ENCODE measurements at regions not wholly inside any gene's neighbourhood (a gene's known extent, or its start where the extent isn't known, plus 50 kb on each side); places are given as distances from the start of the nearest gene placed in this dataset.
A peak's percentile ranks its signal among the peaks of the same experiment; 100 is the strongest.

DNA sequence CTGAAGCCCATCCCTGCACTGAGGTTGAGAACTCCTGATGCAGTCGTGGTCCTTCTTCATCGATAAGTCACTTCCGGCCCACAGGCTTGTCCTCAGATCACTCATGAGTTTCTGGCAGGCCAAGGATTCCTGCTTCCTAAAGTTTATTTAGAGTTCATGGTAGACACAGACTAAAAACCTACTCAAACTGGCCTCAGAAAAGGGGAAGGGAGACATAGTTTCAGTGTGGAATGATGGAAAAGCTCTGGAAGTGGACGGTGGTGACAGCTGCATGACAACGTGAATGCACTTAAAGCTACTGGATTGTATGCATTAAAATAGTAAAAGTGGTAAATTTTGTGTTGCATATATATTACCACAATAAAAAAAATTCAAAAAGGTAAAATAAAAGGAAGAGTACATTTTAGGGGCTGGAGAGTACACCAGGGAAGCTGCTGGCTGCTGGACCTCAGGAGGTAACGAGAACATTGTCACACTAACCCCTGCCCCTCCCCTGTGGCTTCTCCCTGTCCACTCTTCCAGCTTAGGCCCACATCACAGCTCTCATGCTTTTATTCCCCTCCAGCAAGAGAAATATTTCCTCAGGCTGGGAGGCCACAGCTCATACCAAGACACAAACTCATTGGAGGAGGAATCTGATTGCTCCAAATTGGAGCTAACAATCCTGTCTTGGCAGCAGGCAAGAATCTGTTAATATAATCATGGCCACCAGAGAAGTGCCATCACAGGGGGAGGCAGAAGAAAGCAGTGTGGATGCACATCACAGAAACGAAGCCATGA, 741.0 kb downstream of the UQCRFS1 start:
- no peak for DNase-seq (ENCODE audit: low spot score)

DNA sequence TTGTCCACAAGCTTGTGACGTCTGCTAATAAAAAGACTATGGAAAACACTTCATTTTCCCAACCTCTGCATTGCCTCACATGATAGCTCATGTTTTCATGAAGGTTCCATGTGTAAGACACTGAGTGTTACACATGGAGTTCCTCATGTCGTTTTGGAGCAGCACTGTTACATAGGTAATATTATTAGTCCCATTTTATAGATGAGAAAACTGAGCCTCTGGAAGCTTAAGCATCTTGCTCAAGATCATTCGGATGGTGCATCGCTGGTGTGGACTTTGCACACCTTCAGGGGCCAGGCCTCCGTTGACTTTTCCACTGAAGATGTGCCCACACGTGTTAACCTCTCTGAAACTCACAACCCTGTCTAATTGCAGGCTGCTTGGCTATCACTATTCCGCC, 743.4 kb downstream of the UQCRFS1 start:
- DNase-seq (ENCODE audit: low spot score) = no peak

DNA sequence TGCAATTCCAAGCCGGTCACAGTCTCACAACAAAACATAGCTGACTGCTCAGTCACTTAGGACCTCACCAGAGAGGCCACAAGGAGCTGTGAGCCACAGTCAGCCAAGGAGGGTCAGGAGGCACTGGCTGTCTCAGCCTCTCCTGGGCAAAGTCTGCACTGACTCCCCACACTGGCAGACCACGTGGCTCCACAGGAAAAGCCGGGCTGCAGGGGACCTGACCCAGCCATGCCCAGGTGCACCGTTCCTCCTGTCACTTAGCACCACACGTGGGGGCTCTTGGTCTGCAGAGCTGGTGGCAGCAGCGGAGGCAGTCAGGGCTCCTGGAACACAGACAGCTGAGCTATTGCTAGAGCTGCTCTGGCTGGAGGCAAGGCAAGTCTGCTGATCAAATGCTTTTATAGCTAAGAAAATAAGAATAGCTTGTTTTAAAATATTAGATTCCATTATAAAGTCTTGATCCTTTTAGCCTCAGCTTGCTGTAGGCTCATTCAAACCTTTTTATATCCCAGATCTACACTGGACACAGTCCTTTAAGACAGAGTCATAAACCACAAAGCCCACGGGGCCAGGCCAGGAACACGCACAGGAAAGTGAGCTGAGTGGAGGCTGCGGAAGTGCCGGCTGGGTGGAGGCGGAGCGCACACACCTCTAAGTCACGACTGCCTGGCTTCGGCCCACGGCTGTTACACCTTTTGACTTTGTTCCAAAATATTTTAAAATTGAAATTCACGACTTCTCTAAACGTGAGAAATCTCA, 744.1 kb downstream of the UQCRFS1 start:
- no peak for DNase-seq (ENCODE audit: low spot score)

DNA sequence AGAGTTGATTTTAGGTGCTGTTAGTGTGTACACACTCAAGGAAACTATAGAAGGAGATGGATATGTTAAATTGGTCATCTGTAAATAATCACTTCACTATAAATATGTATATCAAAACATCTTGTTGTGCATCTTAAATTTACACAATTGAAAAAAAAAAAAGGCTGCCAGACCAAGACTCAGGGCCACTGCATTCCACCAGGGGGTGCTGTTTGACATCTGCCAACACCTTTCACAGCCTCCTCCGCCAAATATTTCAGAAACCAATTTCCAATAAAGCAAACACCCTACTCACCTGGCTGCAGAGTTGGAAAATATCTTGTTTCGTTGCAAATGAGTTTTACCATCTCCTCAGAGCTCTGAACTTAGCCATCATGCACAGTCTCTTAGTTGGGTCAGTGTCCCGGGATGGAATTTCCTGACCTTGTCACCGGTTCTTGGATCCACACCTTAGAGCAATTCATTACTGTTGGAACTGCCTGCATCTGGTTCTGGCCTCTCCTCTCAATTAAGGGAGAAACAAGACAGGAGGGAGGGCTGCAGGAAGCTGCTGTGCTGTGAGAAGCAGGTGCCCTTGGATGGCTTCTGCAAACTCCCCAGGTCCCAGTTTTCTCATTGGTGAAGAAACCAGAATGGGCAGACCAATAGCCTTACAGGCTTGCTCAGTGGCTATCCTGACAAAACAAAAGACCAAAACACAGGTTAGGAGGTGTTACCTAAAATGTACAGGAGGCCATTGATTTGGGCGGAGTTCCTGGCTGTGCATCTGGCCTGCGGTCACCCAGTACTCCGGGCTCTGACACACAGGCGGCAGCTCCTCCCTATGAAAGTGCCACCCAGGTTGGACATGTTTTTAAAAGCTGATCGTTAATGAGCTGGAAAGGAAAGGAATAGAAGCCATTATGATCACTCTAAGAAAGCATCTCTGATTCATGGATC, 746.6 kb downstream of the UQCRFS1 start:
- peak; percentile 37 for DNase-seq (ENCODE audit: low spot score)

DNA sequence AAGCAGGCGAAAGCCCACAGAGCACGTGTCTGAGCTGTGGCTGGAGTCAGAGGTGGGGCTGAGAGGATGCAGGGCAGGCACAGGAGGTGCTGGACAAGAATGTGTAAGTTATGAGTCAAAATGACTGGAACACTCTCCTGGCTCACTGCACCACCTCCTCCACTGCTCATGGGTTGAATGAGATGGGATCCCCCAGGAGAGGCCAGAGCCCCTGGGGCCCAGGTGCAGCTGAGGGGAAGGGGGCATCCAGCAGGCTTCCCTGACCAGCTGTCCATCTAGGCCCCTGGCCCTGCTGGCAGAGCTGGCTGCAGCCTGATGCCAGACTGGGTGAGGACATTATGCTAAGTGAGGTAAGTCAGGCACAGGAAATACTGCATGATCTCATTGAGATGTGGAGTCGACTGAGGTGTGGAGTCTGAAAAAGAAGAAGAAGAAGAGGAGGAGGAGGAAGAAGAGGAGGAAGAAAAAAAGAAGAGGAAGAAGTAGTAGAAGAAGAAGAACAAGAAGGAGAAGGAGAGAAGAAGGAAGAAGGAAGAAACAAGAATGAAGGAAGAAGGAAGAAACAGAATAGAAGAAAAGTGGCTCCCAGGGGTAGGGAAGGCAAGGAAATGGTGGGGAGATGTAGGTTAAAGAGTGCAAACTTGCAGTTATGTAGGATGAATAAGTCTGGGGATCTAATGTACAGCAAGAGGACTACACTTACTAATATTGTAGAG, 747.4 kb downstream of the UQCRFS1 start:
- no peak for DNase-seq (ENCODE audit: low spot score)

DNA sequence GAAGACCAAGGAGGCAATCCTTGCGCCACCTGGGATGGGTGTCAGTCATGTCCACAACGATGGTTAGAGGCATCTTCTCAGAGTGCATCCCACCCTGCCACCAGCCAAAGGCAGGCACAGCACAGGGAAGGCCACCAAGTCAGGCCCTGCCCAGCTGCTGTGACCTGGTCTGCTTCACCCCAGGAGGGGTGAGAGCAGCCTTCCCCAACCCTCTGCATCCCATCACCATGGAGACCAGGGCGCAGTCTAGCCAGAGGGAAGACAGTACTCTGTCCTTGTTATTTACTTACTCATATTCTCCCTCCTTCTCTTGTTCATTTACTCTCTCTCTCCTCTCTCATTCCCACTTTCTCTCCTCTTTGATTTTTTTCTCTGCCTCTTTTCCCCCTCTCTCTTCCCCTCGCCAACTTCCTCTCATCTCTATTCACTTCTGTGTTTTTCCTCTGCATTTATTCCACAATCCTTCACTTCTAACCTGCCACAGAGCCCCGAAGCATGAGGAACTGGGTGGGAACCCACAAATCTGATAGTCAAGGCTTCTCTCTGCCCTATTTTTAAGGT, 749.4 kb downstream of the UQCRFS1 start:
- no peak for DNase-seq (ENCODE audit: low spot score)

DNA sequence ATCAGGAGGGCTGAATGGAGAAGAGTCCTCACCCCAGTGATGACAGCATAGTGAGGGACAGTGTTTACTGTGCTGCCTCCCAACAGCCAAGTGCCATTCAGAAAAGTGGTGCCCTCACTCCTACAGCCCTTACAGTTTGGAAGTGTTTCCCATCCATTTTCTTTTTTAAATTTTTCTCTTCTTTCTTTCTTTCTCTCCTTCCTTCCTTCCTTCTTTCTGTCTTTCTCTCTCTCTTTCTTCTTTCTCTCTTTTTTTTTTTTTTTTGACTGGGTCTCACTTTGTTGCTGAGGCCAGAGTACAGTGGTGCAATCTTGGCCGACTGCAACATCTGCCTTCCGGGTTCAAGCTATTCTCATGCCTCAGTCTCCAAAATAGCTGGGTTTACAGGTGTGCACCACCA, 755.3 kb downstream of the UQCRFS1 start:
- no peak for DNase-seq (ENCODE audit: low spot score)

DNA sequence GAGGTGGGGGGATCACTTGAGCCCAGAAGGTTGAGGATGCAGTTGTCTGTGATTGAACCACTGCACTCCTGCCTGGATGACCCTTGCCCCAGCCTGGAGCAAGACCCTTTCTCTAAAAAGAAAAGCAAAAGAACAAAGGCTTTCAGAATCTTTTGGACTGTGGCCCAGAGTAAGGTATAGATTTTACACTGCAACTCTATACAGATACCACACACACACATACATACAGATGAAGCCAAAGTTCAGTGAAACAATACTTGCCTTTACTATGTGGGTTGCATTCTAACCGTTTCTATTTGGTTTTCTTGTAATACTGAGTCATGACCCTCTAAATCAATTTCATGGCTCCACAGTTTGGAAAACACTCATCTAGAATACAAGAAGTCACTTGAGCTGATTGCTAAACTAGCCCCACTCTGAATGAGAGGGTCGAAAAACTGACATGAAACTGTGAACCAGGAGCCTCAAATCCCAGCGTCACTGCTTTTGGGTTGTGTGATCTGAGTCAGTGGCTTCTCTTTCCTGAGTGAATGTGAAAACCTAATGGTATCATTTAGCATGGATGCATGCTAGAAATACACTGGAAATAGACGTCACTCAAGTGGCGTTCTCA, 756.1 kb downstream of the UQCRFS1 start:
- DNase-seq (ENCODE audit: low spot score) = no peak

DNA sequence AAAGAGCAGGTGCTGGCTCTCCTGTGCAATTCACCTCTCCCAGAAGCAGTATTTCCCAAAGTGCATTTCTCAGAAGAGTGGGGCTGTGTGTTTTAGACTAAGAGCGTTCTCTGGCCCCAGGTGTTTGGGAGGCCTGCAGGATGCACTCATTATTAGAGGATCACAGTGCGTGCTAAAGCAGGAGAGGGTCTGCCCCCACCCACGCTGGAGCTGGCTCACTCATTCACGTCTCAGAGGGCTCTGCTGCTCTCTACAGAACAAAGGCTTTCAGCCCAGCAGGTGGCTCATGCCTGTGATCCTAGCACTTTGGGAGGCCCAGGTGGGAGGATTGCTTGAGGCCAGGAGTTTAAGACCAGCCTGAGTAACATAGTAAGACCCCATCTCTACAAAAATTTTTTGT, 756.7 kb downstream of the UQCRFS1 start:
- DNase-seq (ENCODE audit: low spot score) = no peak

DNA sequence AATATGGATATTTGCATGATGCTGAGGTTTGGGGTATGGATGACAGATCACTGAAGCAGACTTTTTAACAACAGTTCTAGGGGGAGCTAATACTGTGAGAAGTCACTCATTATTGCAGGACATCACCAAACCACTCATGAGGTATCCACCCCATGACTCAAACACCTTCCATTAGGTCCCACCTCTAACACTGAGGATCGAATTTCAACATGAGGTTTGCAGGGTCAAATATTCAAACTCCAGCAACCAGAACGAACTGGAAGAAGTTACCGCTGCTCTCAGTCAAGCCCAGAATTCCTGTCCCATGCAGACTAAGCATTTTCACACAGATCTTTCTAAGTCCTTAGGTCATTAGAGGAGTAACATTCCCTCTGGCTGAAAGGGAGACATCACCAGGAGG, 758.9 kb downstream of the UQCRFS1 start:
- no peak for DNase-seq (ENCODE audit: low spot score)

DNA sequence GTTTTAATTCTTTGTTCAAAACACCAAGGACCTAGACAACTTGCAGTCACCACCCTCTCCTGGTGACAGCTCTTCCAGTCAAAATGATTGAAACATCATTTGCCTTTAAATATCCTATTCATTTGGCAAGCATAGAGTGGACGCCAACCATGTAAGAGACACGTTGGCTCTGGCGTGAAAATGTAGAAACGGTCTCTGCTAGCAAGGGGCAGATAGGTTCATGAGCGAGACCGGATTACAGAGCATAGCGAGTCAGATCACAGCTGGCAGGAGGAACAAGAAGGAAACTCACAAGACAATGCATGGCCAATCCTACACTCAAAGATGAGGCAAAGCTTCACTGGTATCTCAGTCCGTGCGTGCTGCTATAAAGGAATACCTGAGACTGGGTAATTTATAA, 759.5 kb downstream of the UQCRFS1 start:
- DNase-seq (ENCODE audit: low spot score) = no peak

DNA sequence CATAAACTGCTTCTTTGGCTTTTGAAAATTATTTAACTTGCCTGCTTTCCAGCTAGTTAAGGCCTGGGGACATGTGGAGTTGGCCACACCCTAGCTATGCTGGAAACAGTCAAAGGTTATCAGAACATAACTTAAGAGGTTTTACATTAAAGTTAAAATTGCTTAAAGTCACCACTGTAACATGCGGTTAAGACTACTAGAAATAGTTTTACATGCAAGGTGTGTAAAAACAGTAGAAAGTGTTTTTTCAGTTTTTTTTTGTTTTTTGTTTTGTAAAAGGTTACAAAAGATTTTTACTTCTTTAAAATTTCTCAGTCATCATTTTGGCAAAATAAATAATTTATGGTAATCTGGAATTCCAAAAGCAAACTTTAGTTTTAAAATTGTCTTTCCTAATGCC, 763.1 kb downstream of the UQCRFS1 start:
- no peak for DNase-seq (ENCODE audit: low spot score)

DNA sequence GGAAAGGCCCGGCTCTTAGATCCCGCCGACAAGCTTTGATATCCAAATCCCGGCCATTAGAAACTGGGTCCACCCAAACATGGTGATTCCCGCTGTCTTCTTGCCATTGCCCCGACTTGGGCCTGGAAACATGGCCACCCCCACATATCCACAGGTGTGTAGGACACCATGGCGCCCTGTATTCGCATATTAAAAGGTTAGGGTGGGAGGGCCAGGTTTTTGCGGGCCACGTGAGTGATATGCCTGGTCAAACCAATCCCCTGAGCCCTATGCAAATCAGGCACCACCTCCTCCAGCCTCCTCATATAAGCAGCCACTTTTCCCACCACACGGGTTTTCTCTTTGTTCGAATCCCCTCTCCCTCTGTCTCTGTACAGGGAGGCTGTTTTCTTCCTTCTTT, 766.4 kb downstream of the UQCRFS1 start:
- no peak for DNase-seq (ENCODE audit: low spot score)

DNA sequence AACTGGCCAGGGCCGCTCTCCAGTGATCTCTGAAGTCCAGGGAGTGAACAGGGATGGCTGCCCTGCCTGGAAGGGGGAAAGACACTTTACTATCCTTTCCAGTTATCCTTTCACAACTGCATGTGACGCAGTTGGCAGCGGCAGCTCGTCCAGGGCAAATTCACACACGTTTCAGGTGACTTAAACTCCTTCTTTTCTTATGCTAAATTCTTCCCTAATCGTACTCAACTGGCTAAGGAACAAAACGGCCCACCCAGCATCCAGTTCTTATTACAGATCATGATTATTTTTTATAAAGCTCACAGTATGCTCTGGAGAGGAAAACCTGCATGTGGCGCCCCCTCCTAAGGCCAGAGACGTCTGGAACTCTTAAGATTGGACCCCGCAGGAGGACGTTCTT, 767.1 kb downstream of the UQCRFS1 start:
- no peak for DNase-seq (ENCODE audit: low spot score)

DNA sequence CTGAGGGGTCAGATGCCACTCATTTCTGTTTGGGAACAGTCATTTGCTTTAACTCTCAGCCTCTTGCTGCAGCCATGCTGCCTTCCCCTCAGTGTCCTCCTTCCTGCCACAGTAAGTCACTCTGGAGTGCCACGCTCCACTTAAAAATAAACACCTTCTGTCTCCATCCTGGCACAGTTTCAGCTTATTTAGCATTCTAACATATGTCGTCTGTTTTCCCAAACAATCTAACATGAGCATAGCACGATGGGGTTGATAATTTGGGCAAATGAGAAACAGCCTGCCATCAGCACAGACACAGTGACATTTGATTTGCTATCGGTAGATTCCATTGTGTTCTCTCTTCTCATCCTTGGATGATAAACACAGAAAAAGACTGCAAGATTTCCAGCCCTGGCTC, 768.6 kb downstream of the UQCRFS1 start:
- no peak for DNase-seq (ENCODE audit: low spot score)

DNA sequence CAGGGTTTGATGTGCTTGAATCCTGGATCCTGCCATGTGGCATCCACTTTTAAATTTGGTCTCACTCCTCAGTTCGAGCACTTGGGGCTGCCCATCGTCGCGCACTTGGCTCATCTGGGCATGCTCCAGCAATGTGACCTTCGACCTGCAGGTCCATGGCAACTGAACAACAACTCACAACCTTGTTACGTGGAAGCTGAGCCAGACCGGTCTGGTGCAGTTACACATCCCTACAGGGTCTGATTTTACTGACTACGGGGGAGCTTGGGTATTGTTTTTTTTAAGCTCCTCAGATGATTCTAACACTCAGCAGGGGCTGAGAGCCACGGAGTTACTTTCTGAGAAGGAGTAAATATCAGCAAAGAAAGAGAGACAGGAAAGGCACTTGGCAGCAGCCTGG, 769.6 kb downstream of the UQCRFS1 start:
- DNase-seq (ENCODE audit: low spot score) = no peak

DNA sequence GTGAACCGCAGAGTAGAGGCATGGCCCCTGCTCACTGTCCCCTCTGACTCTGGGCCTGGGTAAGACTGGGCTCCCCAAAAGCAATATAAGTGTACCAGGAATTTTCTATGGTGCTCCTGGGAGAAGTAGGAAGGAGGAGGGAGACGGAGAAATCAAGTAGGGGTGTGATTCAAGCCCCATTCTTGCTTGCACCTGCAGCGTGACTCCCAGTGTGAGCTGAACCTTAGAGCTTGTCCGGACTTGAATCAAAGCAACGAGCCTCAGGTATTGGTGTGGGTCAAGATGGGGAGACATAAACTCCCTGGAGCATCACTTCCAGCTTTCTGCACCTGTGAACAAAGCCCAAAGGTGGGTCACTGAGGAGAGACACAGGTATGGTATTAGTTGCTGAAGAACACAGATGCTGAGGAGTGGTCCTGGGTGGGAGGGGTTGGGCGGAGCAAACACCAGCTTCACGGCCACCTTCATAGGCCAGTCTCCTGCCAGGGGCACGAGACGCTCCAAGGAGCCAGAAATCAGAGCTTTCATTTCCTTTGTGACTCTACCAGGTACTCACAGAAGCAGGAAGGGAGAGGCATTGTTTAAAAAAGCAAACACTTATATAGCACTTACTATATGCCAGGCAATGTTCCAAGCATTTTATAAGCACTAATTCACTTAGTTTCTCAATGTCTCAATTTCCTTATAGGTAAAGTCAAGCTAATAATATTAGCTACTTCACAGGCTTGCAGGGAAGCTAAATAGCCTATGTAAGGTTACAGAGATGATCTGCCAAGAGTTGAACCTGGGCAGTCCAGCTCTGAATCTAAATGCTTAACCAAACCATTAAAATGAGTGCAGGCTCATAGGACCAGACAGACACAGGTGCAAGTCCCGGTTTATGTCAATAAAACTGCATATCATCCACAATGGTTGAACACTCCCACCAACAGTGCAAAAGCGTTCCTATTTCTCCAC, 775.3 kb downstream of the UQCRFS1 start:
- DNase-seq (ENCODE audit: low spot score) = no peak

DNA sequence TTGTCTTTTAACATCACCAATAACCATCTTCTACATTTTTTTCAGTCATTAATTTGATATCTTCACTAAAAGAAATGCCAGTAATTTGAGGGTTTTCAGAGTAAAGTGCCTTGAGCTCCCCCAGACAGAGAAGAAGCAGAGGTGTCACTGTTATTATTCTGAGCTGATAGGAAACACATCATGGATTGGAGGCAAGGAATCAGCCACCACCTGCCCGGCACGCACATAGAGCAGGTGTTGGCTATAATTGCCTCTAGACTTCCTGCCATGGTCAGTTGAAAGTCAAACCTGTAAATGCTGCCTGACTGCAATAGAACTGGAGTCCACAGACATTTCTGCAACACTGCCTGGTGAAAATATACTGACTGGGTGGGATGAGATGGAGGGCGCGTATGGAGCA, 776.6 kb downstream of the UQCRFS1 start:
- no peak for DNase-seq (ENCODE audit: low spot score)

DNA sequence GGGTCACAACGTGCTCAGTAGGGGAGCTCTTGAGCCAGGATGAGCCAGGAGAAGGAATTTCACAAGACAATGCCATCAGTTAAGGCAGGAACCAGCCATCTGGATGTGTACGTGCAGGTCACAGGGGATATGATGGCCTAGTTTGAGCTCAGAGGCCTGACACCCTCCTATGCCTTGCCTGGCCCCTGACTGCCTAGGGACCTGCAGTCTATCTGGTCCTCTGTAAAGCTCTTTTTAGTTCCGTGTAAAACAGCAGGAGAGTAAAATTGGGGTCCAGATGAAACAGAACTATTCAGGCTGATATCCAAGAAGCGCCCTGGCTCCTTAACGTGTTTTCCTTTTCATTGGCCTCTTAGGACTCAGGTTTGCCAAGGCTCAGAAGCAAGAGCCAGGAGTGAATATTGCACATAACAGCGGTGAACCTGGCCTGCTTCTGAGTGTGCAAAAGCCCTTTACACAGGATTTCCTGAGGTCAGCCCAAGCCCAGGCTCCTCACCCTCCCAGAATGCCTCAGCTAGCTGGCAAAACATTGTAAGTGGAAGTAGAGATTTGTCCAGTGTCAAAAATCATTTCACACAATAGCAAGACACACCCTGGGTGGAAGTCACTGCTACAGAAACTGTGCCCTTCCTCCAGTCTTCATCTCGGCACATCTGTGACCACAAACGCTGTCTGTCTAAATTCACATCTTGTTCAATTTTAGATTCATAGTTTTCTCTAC, 777.2 kb downstream of the UQCRFS1 start:
- no peak for DNase-seq (ENCODE audit: low spot score)
